ENCODE measurements at regions not wholly inside any gene's neighbourhood (a gene's known extent, or its start where the extent isn't known, plus 50 kb on each side); places are given as distances from the start of the nearest gene placed in this dataset.

GRCh38 chr1:29439615-29440014 lies 203.3 kb downstream of the PTPRU start:
- no peak for DNase-seq (ENCODE audit: low spot score)

GRCh38 chr1:29438991-29439390 lies 202.7 kb downstream of the PTPRU start:
- no peak for DNase-seq (ENCODE audit: low spot score)

- no peak for DNase-seq (ENCODE audit: low spot score)
Measured at GRCh38 chr1:29437946-29438345, 201.6 kb downstream of the PTPRU start.

- DNase-seq (ENCODE audit: low spot score): no peak
Measured at GRCh38 chr1:29436181-29436785, 200.0 kb downstream of the PTPRU start.

GRCh38 chr1:29433830-29434229 lies 197.5 kb downstream of the PTPRU start:
- no peak for DNase-seq (ENCODE audit: low spot score)

GRCh38 chr1:29431138-29431537 lies 194.8 kb downstream of the PTPRU start:
- DNase-seq (ENCODE audit: low spot score): no peak

GRCh38 chr1:29429656-29430055 lies 193.3 kb downstream of the PTPRU start:
- no peak for DNase-seq (ENCODE audit: low spot score)

GRCh38 chr1:29428997-29429396 lies 192.7 kb downstream of the PTPRU start:
- DNase-seq (ENCODE audit: low spot score): no peak

- no peak for DNase-seq (ENCODE audit: low spot score)
Measured at GRCh38 chr1:29428280-29428615, 191.9 kb downstream of the PTPRU start.

GRCh38 chr1:29427614-29428279 lies 191.4 kb downstream of the PTPRU start:
- no peak for DNase-seq (ENCODE audit: low spot score)

GRCh38 chr1:29426701-29427279 lies 190.5 kb downstream of the PTPRU start:
- no peak for DNase-seq (ENCODE audit: low spot score)

GRCh38 chr1:29425631-29426030 lies 189.3 kb downstream of the PTPRU start:
- DNase-seq (ENCODE audit: low spot score): no peak

- no peak for DNase-seq (ENCODE audit: low spot score)
Measured at GRCh38 chr1:29424266-29424665, 187.9 kb downstream of the PTPRU start.

- DNase-seq (ENCODE audit: low spot score): no peak
Measured at GRCh38 chr1:29420202-29420601, 183.9 kb downstream of the PTPRU start.

- no peak for DNase-seq (ENCODE audit: low spot score)
Measured at GRCh38 chr1:29417971-29418370, 181.6 kb downstream of the PTPRU start.

- DNase-seq (ENCODE audit: low spot score): no peak
Measured at GRCh38 chr1:29417147-29417858, 181.0 kb downstream of the PTPRU start.

- no peak for DNase-seq (ENCODE audit: low spot score)
Measured at GRCh38 chr1:29416267-29417146, 180.2 kb downstream of the PTPRU start.

- no peak for DNase-seq (ENCODE audit: low spot score)
Measured at GRCh38 chr1:29415861-29416260, 179.5 kb downstream of the PTPRU start.

- DNase-seq (ENCODE audit: low spot score): no peak
Measured at GRCh38 chr1:29415156-29415830, 179.0 kb downstream of the PTPRU start.

GRCh38 chr1:29414086-29414485 lies 177.8 kb downstream of the PTPRU start:
- no peak for DNase-seq (ENCODE audit: low spot score)

- DNase-seq (ENCODE audit: low spot score): no peak
Measured at GRCh38 chr1:29413661-29414060, 177.3 kb downstream of the PTPRU start.

GRCh38 chr1:29412591-29412990 lies 176.3 kb downstream of the PTPRU start:
- no peak for DNase-seq (ENCODE audit: low spot score)
